B cell (primary cell): ENCODE measurements at regions not wholly inside any gene's neighbourhood (a gene's known extent, or its start where the extent isn't known, plus 50 kb on each side); places are given as distances from the start of the nearest gene placed in this dataset.

Source experiments
- ATAC-seq: fragments of 200-7000 bp; cut with Tn5 transposase; one replicate; pipeline ENCODE4 v1.10.0; 2021; ENCODE audit warnings: low read depth, mild to moderate bottlenecking, moderate number of reproducible peaks, moderate library complexity
- CTCF ChIA-PET: fragments of 350-600 bp; sonication (Branson Sonifier 250); formaldehyde crosslinking; loops from one replicate; lab custom pipeline; 2021; ENCODE audit warnings: antibody characterized with exemption, inconsistent platforms; lab: Charles Lee
- POLR2A ChIA-PET: fragments of 350-600 bp; sonication (Branson Sonifier 250); formaldehyde crosslinking; loops from one replicate; lab custom pipeline; 2021; ENCODE audit warnings: antibody characterized with exemption; lab: Charles Lee
- DNase-seq: peaks from one replicate; pipeline ENCODE4 v3.0.0; 2013
- H2AFZ ChIP-seq: 2 replicates; pipeline ENCODE4 v1.6.1; 2012; ENCODE audit warnings: mild to moderate bottlenecking, low read depth, low read length; ENCODE audit not compliant: insufficient read depth, poor library complexity, severe bottlenecking
- H3K27ac ChIP-seq, 2 donors: 1 replicate in 1 of 2; 2 replicates in 1 of 2; pipeline ENCODE4 v1.5.1; 2012 to 2013; ENCODE audit warnings: low read length in 2 of 2, mild to moderate bottlenecking in 2 of 2, moderate library complexity in 1 of 2
- H3K27me3 ChIP-seq, 4 experiments: fragments of 200-600 bp in 1 of 4; sonication (generic) in 1 of 4; replicated peaks in 1 of 4; 1 replicate in 2 of 4; 2 replicates in 2 of 4; pipeline versions ENCODE4 v1.6.1 to v1.7.0; 2013 to 2016; ENCODE audit warnings: low read length in 3 of 4, mild to moderate bottlenecking in 2 of 4, mixed read lengths in 1 of 4, moderate library complexity in 1 of 4; ENCODE audit not compliant: insufficient read depth in 4 of 4, control insufficient read depth in 3 of 4; ENCODE audit errors: control extremely low read depth in 1 of 4
- H3K36me3 ChIP-seq, 2 experiments: replicated peaks in 1 of 2; 1 replicate in 1 of 2; 2 replicates in 1 of 2; pipeline versions ENCODE4 v1.6.1 to v1.7.1; 2013; ENCODE audit warnings: low read length in 1 of 2; ENCODE audit not compliant: insufficient read depth in 2 of 2, control insufficient read depth in 1 of 2; ENCODE audit errors: control extremely low read depth in 1 of 2, extremely low read depth in 1 of 2
- H3K4me1 ChIP-seq, 2 donors: fragments of 200-600 bp in 1 of 2; sonication (generic) in 1 of 2; 1 replicate in 1 of 2; 2 replicates in 1 of 2; pipeline versions ENCODE4 v1.5.1 to v1.6.1; 2013 to 2017; ENCODE audit warnings: low read length in 2 of 2; ENCODE audit not compliant: control insufficient read depth in 2 of 2, insufficient read depth in 2 of 2
- H3K4me2 ChIP-seq: replicated peaks from 2 replicates; pipeline ENCODE3; 2012; ENCODE audit warnings: mild to moderate bottlenecking, low read depth, low read length; ENCODE audit not compliant: poor library complexity, severe bottlenecking
- H3K4me3 ChIP-seq, 5 experiments: fragments of 200-600 bp in 1 of 5; sonication (generic) in 1 of 5; 1 replicate in 3 of 5; 2 replicates in 2 of 5; pipeline versions ENCODE4 v1.5.1 to v1.7.0; 2011 to 2016; ENCODE audit warnings: low read length in 4 of 5, mild to moderate bottlenecking in 4 of 5, low read depth in 2 of 5, control low read depth in 1 of 5, moderate library complexity in 1 of 5; ENCODE audit not compliant: insufficient read depth in 1 of 5; ENCODE audit errors: control extremely low read depth in 1 of 5, extremely low read depth in 1 of 5
- H3K79me2 ChIP-seq: fragments of 200-600 bp; sonication (generic); one replicate; pipeline ENCODE4 v1.6.0; 2016; ENCODE audit warnings: low read length; ENCODE audit not compliant: control insufficient read depth, insufficient read depth
- H3K9ac ChIP-seq: fragments of 200-600 bp; sonication (generic); 2 replicates; pipeline ENCODE4 v1.6.1; 2017; ENCODE audit warnings: mild to moderate bottlenecking, low read length, moderate library complexity
- H3K9me3 ChIP-seq, 3 donors: one replicate each; pipeline versions ENCODE4 v1.6.1 to v1.7.1; 2013; ENCODE audit warnings: low read length in 2 of 3; ENCODE audit not compliant: control insufficient read depth in 2 of 3, insufficient read depth in 1 of 3; ENCODE audit errors: control extremely low read depth in 1 of 3
- H4K20me1 ChIP-seq: 2 replicates; pipeline ENCODE4 v1.6.0; 2012; ENCODE audit warnings: mild to moderate bottlenecking, low read length; ENCODE audit not compliant: insufficient read depth, control insufficient read depth, poor library complexity, severe bottlenecking
- H3K27ac Mint-ChIP-seq: one replicate; pipeline ENCODE4 v1.8.0; 2021; ENCODE audit warnings: mixed read lengths
- H3K27me3 Mint-ChIP-seq: one replicate; pipeline ENCODE4 v1.8.0; 2021; ENCODE audit warnings: mixed read lengths
- H3K4me1 Mint-ChIP-seq: one replicate; pipeline ENCODE4 v1.8.0; 2021; ENCODE audit warnings: mixed read lengths
- H3K4me3 Mint-ChIP-seq: one replicate; pipeline ENCODE4 v1.8.0; 2021; ENCODE audit warnings: mixed read lengths
- H3K9me3 Mint-ChIP-seq: one replicate; pipeline ENCODE4 v1.8.0; 2022; ENCODE audit warnings: mixed read lengths; ENCODE audit not compliant: insufficient read depth
- CTCF ChIP-seq: fragments of 200-600 bp; IDR thresholded peaks from one replicate; pipeline ENCODE4 v1.8.0; 2022; ENCODE audit warnings: antibody characterized with exemption, mild to moderate bottlenecking
- EZH2 ChIP-seq: IDR thresholded peaks from 2 replicates; pipeline ENCODE4 v1.6.1; 2012; ENCODE audit warnings: borderline replicate concordance, low read depth, mild to moderate bottlenecking, moderate library complexity, low read length; ENCODE audit not compliant: insufficient read depth, poor library complexity, severe bottlenecking
- WGBS: methylation state at CpG from one replicate; pipeline ENCODE4 v1.1.5; 2013; ENCODE audit warnings: missing lambda C conversion rate; ENCODE audit not compliant: insufficient coverage; 5-methylcytosine and 5-hydroxymethylcytosine counted together
- intact Hi-C: fragments of 100-400 bp; cut with micrococcal nuclease; formaldehyde crosslinking; loops from one replicate; pipeline ENCODE4 v1.10.0; 2022

- TF ChIP-seq EZH2: no peak
- TF ChIP-seq CTCF: no peak
- H3K4me2 ChIP-seq: no peak overlapping the region
- Mint-ChIP-seq H3K27ac (no peak overlapping the region), H3K27me3 (no peaks in the 10 kb centered on the region), H3K4me1 (no peaks in the 10 kb centered on the region), H3K4me3 (no peak overlapping the region), H3K9me3 (no peaks in the 10 kb centered on the region)
- POLR2A ChIA-PET: no interaction called here
- no peaks in the 10 kb centered on the region for H3K36me3 ChIP-seq
- H3K4me3 ChIP-seq: no peak overlapping the region
- H4K20me1 ChIP-seq: no peaks in the 10 kb centered on the region
- H3K27ac ChIP-seq: no peak overlapping the region
- H3K9ac ChIP-seq: no peak overlapping the region
- ATAC-seq (no peak), DNase-seq (no peak)
- intact Hi-C loops: no loop called here
- H2AFZ ChIP-seq: no peak overlapping the region
- CTCF ChIA-PET: no interaction called here
- H3K27me3 ChIP-seq: no peaks in the 10 kb centered on the region
- H3K79me2 ChIP-seq: no peaks in the 10 kb centered on the region
- 100% methylated on average over 1 of the region's 4 CpGs for WGBS
- no peaks in the 10 kb centered on the region for H3K9me3 ChIP-seq
- no peaks in the 10 kb centered on the region for H3K4me1 ChIP-seq
These were observed 915.1 kb upstream of the MAP3K7 start for GRCh38 chr6:91501930-91502329.

- no CpG with 5 or more reads among the region's 1 CpG for WGBS
- H3K4me3 Mint-ChIP-seq: no peak overlapping the region
- H2AFZ ChIP-seq: no peak overlapping the region
- no peaks in the 10 kb centered on the region for H3K27me3 Mint-ChIP-seq
- H4K20me1 ChIP-seq: no peaks in the 10 kb centered on the region
- H3K4me1 Mint-ChIP-seq: no peaks in the 10 kb centered on the region
- DNase-seq: no peak
- H3K36me3 ChIP-seq: no peaks in the 10 kb centered on the region
- H3K9ac ChIP-seq: no peak overlapping the region
- no peaks in the 10 kb centered on the region for H3K4me1 ChIP-seq
- H3K9me3 Mint-ChIP-seq: no peaks in the 10 kb centered on the region
- H3K4me3 ChIP-seq: no peak overlapping the region
- POLR2A ChIA-PET: no interaction called here
- intact Hi-C loops: no loop called here
- no peak for ATAC-seq
- no peak overlapping the region for H3K27ac Mint-ChIP-seq
- no peak overlapping the region for H3K27ac ChIP-seq
- TF ChIP-seq EZH2 (no peak), CTCF (no peak)
- no peaks in the 10 kb centered on the region for H3K79me2 ChIP-seq
- no peaks in the 10 kb centered on the region for H3K27me3 ChIP-seq
- no peaks in the 10 kb centered on the region for H3K9me3 ChIP-seq
- H3K4me2 ChIP-seq: no peak overlapping the region
- CTCF ChIA-PET: no interaction called here
These were observed 913.9 kb upstream of the MAP3K7 start for GRCh38 chr6:91500689-91501303.
